Neural progenitor cell (in vitro differentiated cells): ENCODE measurements at regions not wholly inside any gene's neighbourhood (a gene's known extent, or its start where the extent isn't known, plus 50 kb on each side); places are given as distances from the start of the nearest gene placed in this dataset.

ENCODE experiments used
- CTCF ChIP-seq: fragments of 200-600 bp; sonication (generic); IDR thresholded peaks from 2 replicates; pipeline ENCODE4 v1.5.1; 2017; ENCODE audit warnings: antibody characterized with exemption, mild to moderate bottlenecking
- EZH2 ChIP-seq: fragments of 200-600 bp; sonication (generic); IDR thresholded peaks from 2 replicates; pipeline ENCODE4 v1.6.1; 2017; ENCODE audit warnings: antibody characterized with exemption, mild to moderate bottlenecking, moderate library complexity
- EZH2phosphoT487 ChIP-seq: fragments of 200-600 bp; sonication (generic); IDR thresholded peaks from 2 replicates; pipeline ENCODE4 v1.6.1; 2017; ENCODE audit warnings: antibody characterized with exemption

- TF ChIP-seq EZH2 (no peak), EZH2phosphoT487 (no peak), CTCF (no peak)
Observed at GRCh38 chr11:26835611-26836010, 113.8 kb upstream of the SLC5A12 start.
